ENCODE measurements at regions not wholly inside any gene's neighbourhood (a gene's known extent, or its start where the extent isn't known, plus 50 kb on each side); places are given as distances from the start of the nearest gene placed in this dataset.

- DNase-seq (ENCODE audit: low read depth): no peak
Observed at GRCh38 chr4:63505714-63506460, 903.4 kb downstream of the TECRL start.

GRCh38 chr4:63493265-63493664, 916.0 kb downstream of the TECRL start:
- no peak for DNase-seq (ENCODE audit: low read depth)

- no peak for DNase-seq (ENCODE audit: low read depth)
Observed at GRCh38 chr4:63492515-63492914, 916.7 kb downstream of the TECRL start.

GRCh38 chr4:63464393-63464792, 944.9 kb downstream of the TECRL start:
- no peak for DNase-seq (ENCODE audit: low read depth)

GRCh38 chr4:63460075-63460474, 949.2 kb downstream of the TECRL start:
- no peak for DNase-seq (ENCODE audit: low read depth)

- DNase-seq (ENCODE audit: low read depth): no peak
Observed at GRCh38 chr4:63459329-63459728, 949.9 kb downstream of the TECRL start.

- DNase-seq (ENCODE audit: low read depth): no peak
Observed at GRCh38 chr4:63458010-63458409, 951.2 kb downstream of the TECRL start.

- no peak for DNase-seq (ENCODE audit: low read depth)
Observed at GRCh38 chr4:63440236-63440635, 969.0 kb downstream of the TECRL start.

- DNase-seq (ENCODE audit: low read depth): no peak
Observed at GRCh38 chr4:63430105-63430504, 979.1 kb downstream of the TECRL start.

- no peak for DNase-seq (ENCODE audit: low read depth)
Observed at GRCh38 chr4:63396269-63396668, 1013.0 kb downstream of the TECRL start.

GRCh38 chr4:63393544-63393943, 1015.7 kb downstream of the TECRL start:
- no peak for DNase-seq (ENCODE audit: low read depth)

- DNase-seq (ENCODE audit: low read depth): no peak
Observed at GRCh38 chr4:63379750-63380522, 1029.3 kb downstream of the TECRL start.

- DNase-seq (ENCODE audit: low read depth): no peak
Observed at GRCh38 chr4:63371001-63371400, 1038.2 kb downstream of the TECRL start.

GRCh38 chr4:63361628-63362027, 1047.6 kb downstream of the TECRL start:
- no peak for DNase-seq (ENCODE audit: low read depth)

GRCh38 chr4:63361066-63361465, 1048.2 kb downstream of the TECRL start:
- no peak for DNase-seq (ENCODE audit: low read depth)

- no peak for DNase-seq (ENCODE audit: low read depth)
Observed at GRCh38 chr4:63349674-63350025, 1059.6 kb downstream of the TECRL start.

GRCh38 chr4:63348735-63349673, 1060.2 kb downstream of the TECRL start:
- no peak for DNase-seq (ENCODE audit: low read depth)

- DNase-seq (ENCODE audit: low read depth): no peak
Observed at GRCh38 chr4:63325140-63325539, 1084.1 kb downstream of the TECRL start.

GRCh38 chr4:63316633-63317032, 1092.6 kb downstream of the TECRL start:
- no peak for DNase-seq (ENCODE audit: low read depth)

GRCh38 chr4:63315651-63316050, 1093.6 kb downstream of the TECRL start:
- no peak for DNase-seq (ENCODE audit: low read depth)

GRCh38 chr4:63308697-63309096, 1100.6 kb downstream of the TECRL start:
- no peak for DNase-seq (ENCODE audit: low read depth)

GRCh38 chr4:63302792-63303191, 1106.5 kb downstream of the TECRL start:
- DNase-seq (ENCODE audit: low read depth): no peak
